Spleen (tissue), 7 donors: ENCODE measurements at regions not wholly inside any gene's neighbourhood (a gene's known extent, or its start where the extent isn't known, plus 50 kb on each side); places are given as distances from the start of the nearest gene placed in this dataset.

Source experiments
- POLR2A ChIP-seq, 3 donors: fragments of 450-650 bp; IDR thresholded peaks; one replicate each; pipeline ENCODE4 v1.5.1; 2017; ENCODE audit warnings: antibody characterized with exemption in 3 of 3, mild to moderate bottlenecking in 1 of 3
- POLR2AphosphoS5 ChIP-seq, 3 donors: sonication (generic); formaldehyde crosslinking; IDR thresholded peaks; one replicate each; pipeline ENCODE4 v1.5.1; 2017; ENCODE audit warnings: antibody characterized with exemption in 3 of 3
- TF ChIP-seq, protein P1 (sequence below), 11 experiments: fragments of 200-600 bp in 7 of 11; fragments of 450-650 bp in 4 of 11; sonication (generic) in 4 of 11; IDR thresholded peaks in 8 of 11; conservative IDR thresholded peaks in 3 of 11; 1 replicate in 7 of 11; 2 replicates in 4 of 11; pipeline versions ENCODE4 v1.4.0 to v1.8.0; 2016 to 2021; ENCODE audit warnings: antibody characterized with exemption in 11 of 11, inconsistent platforms in 4 of 11, mild to moderate bottlenecking in 1 of 11
- donor health status: DM: no; HTN: no; CAD: no; lungs with moderate emphysema.
- donor health status: DM: no; HTN: no; CAD: no.
- donor health status: DM: no; HTN: no; CAD: no.

DNA sequence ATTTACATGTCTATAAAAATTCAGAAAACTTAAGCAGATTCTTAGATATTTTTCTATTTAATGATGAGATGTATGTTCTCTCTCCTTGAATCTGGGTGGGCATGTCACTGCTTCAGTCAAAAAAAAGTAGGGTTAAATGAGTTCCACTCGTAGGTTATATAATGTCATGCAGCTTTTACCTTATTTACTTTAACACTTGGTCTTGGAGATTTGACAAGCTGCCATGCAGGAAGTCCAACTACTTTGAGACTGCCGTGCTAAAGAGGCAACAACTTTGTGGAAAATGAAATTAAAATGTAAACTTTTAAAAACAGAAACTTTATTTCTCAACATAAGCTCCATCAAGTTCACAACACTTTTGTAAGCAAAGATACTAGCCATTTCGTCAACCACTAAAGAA, 1336.0 kb upstream of the CDH8 start:
- TF ChIP-seq, protein P1, sequence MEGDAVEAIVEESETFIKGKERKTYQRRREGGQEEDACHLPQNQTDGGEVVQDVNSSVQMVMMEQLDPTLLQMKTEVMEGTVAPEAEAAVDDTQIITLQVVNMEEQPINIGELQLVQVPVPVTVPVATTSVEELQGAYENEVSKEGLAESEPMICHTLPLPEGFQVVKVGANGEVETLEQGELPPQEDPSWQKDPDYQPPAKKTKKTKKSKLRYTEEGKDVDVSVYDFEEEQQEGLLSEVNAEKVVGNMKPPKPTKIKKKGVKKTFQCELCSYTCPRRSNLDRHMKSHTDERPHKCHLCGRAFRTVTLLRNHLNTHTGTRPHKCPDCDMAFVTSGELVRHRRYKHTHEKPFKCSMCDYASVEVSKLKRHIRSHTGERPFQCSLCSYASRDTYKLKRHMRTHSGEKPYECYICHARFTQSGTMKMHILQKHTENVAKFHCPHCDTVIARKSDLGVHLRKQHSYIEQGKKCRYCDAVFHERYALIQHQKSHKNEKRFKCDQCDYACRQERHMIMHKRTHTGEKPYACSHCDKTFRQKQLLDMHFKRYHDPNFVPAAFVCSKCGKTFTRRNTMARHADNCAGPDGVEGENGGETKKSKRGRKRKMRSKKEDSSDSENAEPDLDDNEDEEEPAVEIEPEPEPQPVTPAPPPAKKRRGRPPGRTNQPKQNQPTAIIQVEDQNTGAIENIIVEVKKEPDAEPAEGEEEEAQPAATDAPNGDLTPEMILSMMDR (IDR thresholded peaks at IDR 0.05 in 8 of 11, conservative IDR thresholded peaks at IDR 0.05 in 3 of 11), result no peak
- TF ChIP-seq POLR2A (IDR thresholded peaks at IDR 0.05), result no peak
- TF ChIP-seq POLR2AphosphoS5 (IDR thresholded peaks at IDR 0.05), result no peak
